Tibial artery (tissue), 4 donors: ENCODE measurements at regions not wholly inside any gene's neighbourhood (a gene's known extent, or its start where the extent isn't known, plus 50 kb on each side); places are given as distances from the start of the nearest gene placed in this dataset.
A peak's percentile ranks its signal among the peaks of the same experiment; 100 is the strongest.

Experiments
- DNase-seq, 2 donors: peaks; one replicate each; pipeline ENCODE4 v3.0.0-alpha.2; 2019
- H3K27ac ChIP-seq, 2 donors: fragments of 200-600 bp; sonication (generic) in 1 of 2; 1 replicate in 1 of 2; 2 replicates in 1 of 2; pipeline ENCODE4 v1.5.1; 2018 to 2019; ENCODE audit warnings: mild to moderate bottlenecking in 1 of 2
- H3K27me3 ChIP-seq, 2 donors: fragments of 200-600 bp; sonication (generic) in 1 of 2; one replicate each; pipeline versions ENCODE4 v1.5.1 to v1.6.0; 2016 to 2019
- H3K36me3 ChIP-seq, 3 donors: fragments of 200-600 bp; sonication (generic) in 2 of 3; one replicate each; pipeline ENCODE4 v1.5.1; 2016 to 2019; ENCODE audit warnings: mild to moderate bottlenecking in 2 of 3
- H3K4me1 ChIP-seq, 4 donors: fragments of 200-600 bp; sonication (generic) in 2 of 4; 1 replicate in 3 of 4; 2 replicates in 1 of 4; pipeline ENCODE4 v1.5.1; 2016 to 2019
- H3K4me3 ChIP-seq, 2 donors: fragments of 200-600 bp; sonication (generic) in 1 of 2; 1 replicate in 1 of 2; 2 replicates in 1 of 2; pipeline ENCODE4 v1.5.1; 2018 to 2019; ENCODE audit warnings: mild to moderate bottlenecking in 2 of 2
- H3K9me3 ChIP-seq, 3 donors: fragments of 200-600 bp; sonication (generic) in 1 of 3; one replicate each; pipeline ENCODE4 v1.5.1; 2016 to 2019
- intact Hi-C: fragments of 100-400 bp; cut with DNase I; formaldehyde crosslinking; loops from one replicate; pipeline ENCODE4 v1.15.0; 2023; ENCODE audit warnings: low total_unique reads
- TF ChIP-seq, protein P1 (sequence below), 2 experiments: fragments of 200-600 bp in 1 of 2; fragments of 450-650 bp in 1 of 2; IDR thresholded peaks; one replicate each; pipeline ENCODE4 v1.5.1; 2017 to 2019; ENCODE audit warnings: antibody characterized with exemption in 2 of 2, mild to moderate bottlenecking in 1 of 2, moderate library complexity in 1 of 2

DNA sequence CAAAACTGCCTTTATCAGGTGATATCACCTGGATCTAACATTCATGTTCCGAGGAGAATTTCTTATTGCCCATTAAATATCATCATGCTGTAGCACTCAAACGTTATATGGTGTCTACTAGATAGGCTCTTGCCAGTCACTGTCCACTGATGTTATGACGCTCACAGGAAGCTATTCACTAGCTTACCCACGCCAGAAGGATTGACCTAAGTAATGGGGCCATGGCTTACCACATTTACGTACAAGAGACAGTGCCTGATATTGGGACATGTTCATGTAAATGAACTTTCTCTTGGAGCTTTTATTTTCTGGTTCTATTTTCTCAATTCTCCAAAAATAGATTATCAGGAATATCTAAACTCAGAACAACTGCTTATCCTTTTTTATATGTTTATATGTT, 91.7 kb upstream of the NAALADL2 start:
- no peak for DNase-seq
- TF ChIP-seq, protein P1, sequence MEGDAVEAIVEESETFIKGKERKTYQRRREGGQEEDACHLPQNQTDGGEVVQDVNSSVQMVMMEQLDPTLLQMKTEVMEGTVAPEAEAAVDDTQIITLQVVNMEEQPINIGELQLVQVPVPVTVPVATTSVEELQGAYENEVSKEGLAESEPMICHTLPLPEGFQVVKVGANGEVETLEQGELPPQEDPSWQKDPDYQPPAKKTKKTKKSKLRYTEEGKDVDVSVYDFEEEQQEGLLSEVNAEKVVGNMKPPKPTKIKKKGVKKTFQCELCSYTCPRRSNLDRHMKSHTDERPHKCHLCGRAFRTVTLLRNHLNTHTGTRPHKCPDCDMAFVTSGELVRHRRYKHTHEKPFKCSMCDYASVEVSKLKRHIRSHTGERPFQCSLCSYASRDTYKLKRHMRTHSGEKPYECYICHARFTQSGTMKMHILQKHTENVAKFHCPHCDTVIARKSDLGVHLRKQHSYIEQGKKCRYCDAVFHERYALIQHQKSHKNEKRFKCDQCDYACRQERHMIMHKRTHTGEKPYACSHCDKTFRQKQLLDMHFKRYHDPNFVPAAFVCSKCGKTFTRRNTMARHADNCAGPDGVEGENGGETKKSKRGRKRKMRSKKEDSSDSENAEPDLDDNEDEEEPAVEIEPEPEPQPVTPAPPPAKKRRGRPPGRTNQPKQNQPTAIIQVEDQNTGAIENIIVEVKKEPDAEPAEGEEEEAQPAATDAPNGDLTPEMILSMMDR (IDR thresholded peaks at IDR 0.05), result no peak
- H3K27ac ChIP-seq, result peak overlapping the region; percentile 41 to 45

DNA sequence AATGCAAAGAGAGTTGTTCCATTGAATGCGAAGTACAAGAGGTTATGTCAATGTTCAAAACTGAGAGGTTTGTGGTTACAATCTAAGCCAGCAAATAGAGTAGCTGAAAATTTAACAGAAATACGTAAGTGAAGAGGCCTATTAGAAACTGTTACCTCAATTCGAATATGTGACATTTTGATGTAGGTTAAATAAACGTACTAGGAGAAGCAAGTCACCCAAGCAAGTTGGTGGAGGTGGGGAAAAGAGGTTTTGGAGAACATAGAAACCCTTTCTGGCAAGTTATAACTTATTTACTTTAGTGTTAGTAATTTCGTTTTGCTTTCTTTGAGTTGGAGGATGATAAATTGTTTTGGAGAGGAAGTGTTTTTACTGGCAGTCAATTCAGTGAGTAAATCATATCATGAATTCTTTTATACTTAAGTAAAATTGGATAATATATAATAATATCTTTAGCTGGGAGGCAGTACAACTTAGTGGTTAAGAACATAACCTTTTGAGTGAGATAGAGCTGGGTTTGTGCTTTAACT, 91.2 kb upstream of the NAALADL2 start:
- Histone ChIP-seq H3K4me3 (peak overlapping the region in 1 of 2 donors; percentile 12), H3K4me1 (peaks cover 0 to 7% (median 2%) of the 10 kb centered on the region in 4 donors), H3K27me3 (no peaks in the 10 kb centered on the region), H3K36me3 (no peaks in the 10 kb centered on the region), H3K9me3 (no peaks in the 10 kb centered on the region), H3K27ac (peak overlapping the region; percentile 41 to 45)
- intact Hi-C loops, result no loop called here
- DNase-seq, result no peak
- TF ChIP-seq, protein P1 (IDR thresholded peaks at IDR 0.05), result no peak

More for the DNA sequence above, 91.7 kb upstream of the NAALADL2 start:
- intact Hi-C loops, result no loop called here
- no peaks in the 10 kb centered on the region for H3K27me3 ChIP-seq
- no peaks in the 10 kb centered on the region for H3K36me3 ChIP-seq
- no peaks in the 10 kb centered on the region for H3K9me3 ChIP-seq
- H3K4me3 ChIP-seq, result peak overlapping the region in 1 of 2 donors; percentile 12
- peaks cover 0 to 7% (median 2%) of the 10 kb centered on the region in 4 donors for H3K4me1 ChIP-seq

DNA sequence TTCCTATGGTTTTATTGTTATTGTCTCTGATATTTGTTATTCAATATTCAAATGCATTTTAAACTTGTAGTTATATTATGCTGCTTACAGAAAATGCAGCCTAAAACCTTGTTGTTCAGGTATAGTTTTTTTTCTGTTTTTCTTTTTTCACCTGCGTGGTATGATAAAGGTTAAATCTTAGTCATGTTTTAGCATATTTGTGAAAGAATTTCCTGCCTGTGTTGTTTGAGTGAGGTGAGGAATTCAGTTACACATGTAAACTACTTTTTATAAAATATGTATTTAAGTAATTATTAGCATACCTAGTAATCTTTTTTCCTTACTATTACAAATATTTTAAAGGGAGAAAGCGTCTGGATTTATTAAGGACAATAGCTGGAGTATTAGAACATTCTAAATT, 90.0 kb upstream of the NAALADL2 start:
- H3K27ac ChIP-seq, result no peak overlapping the region
- intact Hi-C loops, result no loop called here
- no peaks in the 10 kb centered on the region for H3K36me3 ChIP-seq
- no peak overlapping the region for H3K4me3 ChIP-seq
- peaks cover 0 to 7% (median 2%) of the 10 kb centered on the region in 4 donors for H3K4me1 ChIP-seq
- TF ChIP-seq, protein P1 (IDR thresholded peaks at IDR 0.05), result no peak
- no peak for DNase-seq
- no peaks in the 10 kb centered on the region for H3K9me3 ChIP-seq
- no peaks in the 10 kb centered on the region for H3K27me3 ChIP-seq

DNA sequence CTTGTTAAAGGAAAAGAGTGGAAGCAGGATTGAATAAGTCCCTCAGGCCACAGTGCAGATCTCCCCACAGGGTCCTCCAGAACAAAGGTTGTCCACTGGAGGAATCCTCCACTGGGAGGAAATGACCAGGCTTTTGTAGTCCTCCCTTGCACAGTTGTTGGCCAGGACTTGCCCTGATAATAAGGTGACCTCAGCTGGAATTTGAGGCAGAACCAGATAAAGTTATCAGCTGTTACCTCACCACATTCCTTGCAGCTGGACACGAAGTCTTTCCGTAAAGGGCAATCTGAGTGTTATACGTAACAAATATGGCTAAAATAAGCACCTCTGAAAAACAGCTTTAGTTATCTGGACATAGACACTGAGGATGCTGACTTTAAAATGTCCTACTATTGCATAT, 83.5 kb upstream of the NAALADL2 start:
- intact Hi-C loops, result no loop called here
- no peaks in the 10 kb centered on the region for H3K27me3 ChIP-seq
- H3K27ac ChIP-seq, result no peak overlapping the region
- no peaks in the 10 kb centered on the region for H3K9me3 ChIP-seq
- no peaks in the 10 kb centered on the region for H3K36me3 ChIP-seq
- H3K4me1 ChIP-seq, result no peaks in the 10 kb centered on the region
- TF ChIP-seq, protein P1 (IDR thresholded peaks at IDR 0.05), result no peak
- no peak overlapping the region for H3K4me3 ChIP-seq
- no peak for DNase-seq

DNA sequence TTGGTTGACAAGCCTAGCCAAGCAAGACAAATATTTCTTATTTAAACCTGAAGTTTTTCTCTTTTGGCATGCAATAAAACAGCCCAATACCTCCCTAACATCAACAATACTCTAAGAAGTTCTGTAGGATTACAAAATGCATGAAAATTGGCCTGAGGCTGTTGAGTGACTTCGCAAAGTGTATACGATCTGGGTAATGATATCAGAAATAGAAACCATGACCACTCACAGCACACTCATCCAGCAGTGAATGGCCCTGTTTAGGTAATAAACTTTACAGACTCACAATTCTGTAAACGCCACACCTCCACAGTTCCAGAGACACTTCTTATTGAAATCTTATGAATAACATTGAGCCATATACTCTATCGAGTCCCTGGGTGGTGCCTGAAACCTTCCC, 83.0 kb upstream of the NAALADL2 start:
- TF ChIP-seq, protein P1 (IDR thresholded peaks at IDR 0.05), result no peak
- H3K4me1 ChIP-seq, result no peaks in the 10 kb centered on the region
- H3K9me3 ChIP-seq, result no peaks in the 10 kb centered on the region
- intact Hi-C loops, result no loop called here
- no peak for DNase-seq
- H3K27me3 ChIP-seq, result no peaks in the 10 kb centered on the region
- H3K4me3 ChIP-seq, result no peak overlapping the region
- no peak overlapping the region for H3K27ac ChIP-seq
- H3K36me3 ChIP-seq, result no peaks in the 10 kb centered on the region

DNA sequence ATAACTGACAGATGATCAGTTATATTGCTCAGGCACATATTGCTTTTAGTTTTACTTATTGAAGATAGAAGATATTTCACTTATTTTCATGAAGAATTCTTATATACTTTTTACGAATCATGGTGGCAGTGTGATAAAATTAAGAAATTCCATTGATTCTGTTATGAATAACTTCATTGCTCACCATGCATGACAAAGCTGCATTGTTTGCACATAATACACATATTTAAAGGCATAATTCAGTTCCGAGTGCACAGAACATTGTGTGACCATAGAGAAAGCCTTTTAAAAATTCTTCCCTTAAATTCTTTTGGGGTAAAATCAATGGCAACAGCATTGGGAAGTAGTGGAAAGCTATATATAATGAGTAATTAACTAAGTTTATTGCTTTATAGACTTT, 82.5 kb upstream of the NAALADL2 start:
- intact Hi-C loops, result no loop called here

More for the DNA sequence above, 82.5 kb upstream of the NAALADL2 start:
- Histone ChIP-seq H3K27ac (no peak overlapping the region), H3K4me1 (no peaks in the 10 kb centered on the region), H3K4me3 (no peak overlapping the region), H3K9me3 (no peaks in the 10 kb centered on the region), H3K36me3 (no peaks in the 10 kb centered on the region), H3K27me3 (no peaks in the 10 kb centered on the region)
- TF ChIP-seq, protein P1 (IDR thresholded peaks at IDR 0.05), result no peak
- DNase-seq, result no peak
